COLO829 (cell line): ENCODE measurements at regions not wholly inside any gene's neighbourhood (a gene's known extent, or its start where the extent isn't known, plus 50 kb on each side); places are given as distances from the start of the nearest gene placed in this dataset.

ENCODE experiments used
- DNase-seq: peaks from one replicate; pipeline ENCODE4 v3.0.0; 2012; ENCODE audit warnings: low spot score

DNA sequence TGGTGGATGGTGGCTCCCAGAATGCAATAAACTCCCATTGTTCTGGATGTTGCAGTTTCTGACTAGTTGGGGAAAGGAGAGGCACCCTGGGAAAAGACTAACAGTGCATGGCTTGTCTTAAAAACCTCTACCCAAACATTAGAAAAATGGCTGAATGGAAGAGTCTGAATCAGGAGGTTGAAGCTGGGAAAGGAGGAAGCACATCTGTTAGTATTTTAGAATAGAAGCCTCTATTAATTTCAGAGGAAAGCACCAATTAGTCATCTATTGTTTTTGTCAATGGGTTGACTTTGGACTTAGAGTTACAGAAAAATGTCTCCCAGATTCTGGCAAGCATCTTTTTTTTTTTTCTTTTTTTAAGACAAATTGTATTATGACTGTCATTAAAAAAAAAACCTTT is 56.1 kb upstream of the ELMO1 start:
- DNase-seq: peak; percentile 12

- no peak for DNase-seq
Observed at GRCh38 chr7:37505750-37506353, 57.2 kb upstream of the ELMO1 start.

GRCh38 chr7:37508118-37508517 is 59.5 kb upstream of the ELMO1 start:
- no peak for DNase-seq

DNA sequence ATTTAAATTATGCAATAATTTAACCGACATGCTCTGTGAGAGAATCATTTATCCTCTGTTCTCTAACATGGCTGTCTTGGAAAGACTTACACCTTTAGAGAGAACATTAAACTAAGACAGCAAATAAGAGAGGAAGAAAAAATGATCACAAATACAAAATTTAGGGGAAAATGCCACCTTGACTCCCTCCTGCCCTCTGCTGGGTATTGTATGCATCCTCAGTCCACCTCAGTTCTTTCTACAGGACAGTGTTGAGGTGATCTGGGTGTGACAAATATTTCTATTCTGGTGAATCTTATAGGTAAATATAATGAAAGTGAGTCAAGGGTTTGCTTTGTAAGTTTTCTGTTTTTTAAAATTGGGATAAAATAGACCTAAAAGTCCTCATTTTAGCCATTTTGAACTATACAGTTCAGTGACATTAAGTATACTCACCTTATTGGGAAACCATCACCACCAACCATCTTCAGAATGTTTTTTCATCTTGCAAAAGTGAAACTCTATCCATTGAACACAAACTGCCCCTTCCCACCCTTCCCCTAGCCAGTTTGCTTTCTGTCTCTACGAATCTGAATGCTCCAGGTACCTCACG is 61.5 kb upstream of the ELMO1 start:
- no peak for DNase-seq

DNA sequence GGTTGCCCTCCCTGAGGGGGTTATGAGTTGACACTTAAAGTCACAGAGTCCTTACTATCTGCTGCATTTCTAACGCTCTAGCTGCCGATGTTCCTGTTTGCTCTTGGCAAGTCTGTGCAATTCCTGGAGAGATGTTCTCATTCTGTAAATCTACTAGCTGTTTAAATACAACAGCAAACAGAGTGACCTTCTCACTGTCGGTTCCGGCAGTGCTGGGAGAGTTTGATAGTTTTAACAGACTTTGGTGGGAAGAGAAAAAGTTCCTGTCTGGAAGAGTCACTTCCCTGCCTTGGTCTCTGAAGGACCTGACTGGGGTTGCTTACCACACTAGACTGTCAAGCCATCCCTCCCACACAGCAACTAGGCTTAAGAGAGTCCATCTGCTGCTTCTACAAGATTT is 63.3 kb upstream of the ELMO1 start:
- DNase-seq: no peak

DNA sequence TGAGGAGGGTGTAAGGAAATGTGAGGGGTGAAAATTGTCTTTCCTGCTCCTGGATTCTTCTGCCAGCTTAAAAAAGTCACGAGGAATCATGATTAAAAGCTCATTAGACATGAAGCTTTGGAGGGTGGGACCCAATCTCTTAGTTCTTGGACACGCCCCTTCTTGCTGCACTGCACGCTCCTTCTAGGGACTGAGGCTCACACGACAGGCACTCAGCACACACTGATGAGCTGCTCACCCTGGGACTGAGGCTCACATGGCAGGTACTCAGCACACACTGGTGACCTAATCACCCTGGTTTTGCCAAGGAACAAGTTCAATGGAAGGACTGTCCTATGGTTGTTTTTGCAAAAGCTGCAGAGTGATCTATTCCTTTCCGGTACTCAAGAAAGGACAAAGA is 65.8 kb upstream of the ELMO1 start:
- DNase-seq: no peak

DNA sequence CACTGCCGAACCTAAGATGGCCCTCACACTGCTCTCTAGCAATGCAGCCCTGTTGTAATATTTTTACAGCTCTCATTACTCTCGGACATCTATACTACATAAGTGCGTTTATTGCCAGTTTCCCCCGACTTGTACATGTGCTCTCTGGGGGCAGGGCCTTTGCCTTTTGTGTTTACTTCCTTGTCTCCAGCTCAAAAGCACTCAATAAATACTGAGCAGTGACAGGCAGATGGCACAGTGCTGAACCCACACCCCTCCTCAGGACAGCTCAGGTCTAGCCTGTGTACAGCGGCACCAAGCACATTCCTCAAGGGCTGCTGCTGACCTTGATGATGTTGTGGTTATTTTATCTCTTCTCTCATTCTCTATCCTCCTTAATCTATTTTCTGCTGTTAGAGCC is 68.0 kb upstream of the ELMO1 start:
- no peak for DNase-seq

- no peak for DNase-seq
Observed at GRCh38 chr7:37518266-37518665, 69.6 kb upstream of the ELMO1 start.

DNA sequence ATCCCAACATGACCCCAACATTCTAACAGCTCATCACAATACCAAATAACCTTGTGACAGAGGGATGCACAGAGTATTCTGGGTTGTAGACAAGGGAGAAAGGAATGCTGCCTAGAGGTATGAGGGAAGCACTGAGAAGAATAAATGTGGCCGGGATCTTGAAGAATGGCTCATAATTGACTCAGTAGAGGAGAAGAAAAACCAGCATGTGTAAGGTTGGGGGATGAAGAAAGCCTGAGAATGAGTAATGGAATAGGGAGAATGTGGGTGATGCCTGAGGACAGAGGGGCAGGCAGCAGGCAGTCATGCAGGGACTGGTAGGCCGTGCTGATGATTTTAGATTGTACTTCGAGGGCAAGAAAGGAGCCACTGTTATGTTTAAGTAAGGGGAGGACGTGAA is 75.4 kb upstream of the ELMO1 start:
- DNase-seq: no peak

- no peak for DNase-seq
Observed at GRCh38 chr7:37524797-37525196, 76.1 kb upstream of the ELMO1 start.

GRCh38 chr7:37526623-37527022 is 78.0 kb upstream of the ELMO1 start:
- DNase-seq: no peak

GRCh38 chr7:37527109-37527508 is 78.4 kb upstream of the ELMO1 start:
- DNase-seq: no peak

- no peak for DNase-seq
Observed at GRCh38 chr7:37531225-37531624, 82.6 kb upstream of the ELMO1 start.

- no peak for DNase-seq
Observed at GRCh38 chr7:37532636-37533035, 84.0 kb upstream of the ELMO1 start.

DNA sequence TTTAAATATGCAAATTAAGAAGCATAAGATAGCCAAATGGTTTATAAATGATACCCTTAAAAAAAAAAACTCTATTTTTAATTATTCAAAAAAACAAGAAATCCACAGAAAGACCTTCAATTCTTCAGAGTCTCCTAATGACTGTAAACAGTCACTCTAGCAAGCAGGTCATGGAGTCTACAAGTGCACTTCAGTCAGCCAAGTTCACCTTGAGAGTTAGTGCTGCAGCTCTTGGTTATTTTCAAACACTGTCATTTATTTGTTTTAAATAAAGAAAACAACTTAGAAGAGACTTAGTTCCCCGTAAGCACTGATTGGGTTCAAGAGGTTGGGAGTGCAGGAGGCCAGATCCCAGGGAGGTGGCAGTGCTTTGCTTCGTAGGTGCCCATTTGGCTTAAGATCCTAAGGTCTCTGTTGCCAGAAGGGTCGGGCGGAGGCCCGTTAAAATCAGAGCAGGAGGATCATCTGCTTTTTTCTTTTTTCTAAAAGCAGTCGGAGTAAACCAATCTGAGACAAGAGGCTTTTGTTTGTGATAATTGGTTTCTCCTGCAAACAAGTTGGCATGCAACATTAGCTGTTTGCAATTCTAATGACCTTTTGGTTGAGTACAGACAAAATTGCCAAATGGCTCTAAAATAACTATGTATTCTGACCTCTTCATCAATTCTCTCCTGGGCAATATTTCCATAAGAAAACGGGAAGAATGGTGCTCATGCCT is 86.4 kb upstream of the ELMO1 start:
- no peak for DNase-seq

- DNase-seq: no peak
Observed at GRCh38 chr7:37535841-37536240, 87.2 kb upstream of the ELMO1 start.

DNA sequence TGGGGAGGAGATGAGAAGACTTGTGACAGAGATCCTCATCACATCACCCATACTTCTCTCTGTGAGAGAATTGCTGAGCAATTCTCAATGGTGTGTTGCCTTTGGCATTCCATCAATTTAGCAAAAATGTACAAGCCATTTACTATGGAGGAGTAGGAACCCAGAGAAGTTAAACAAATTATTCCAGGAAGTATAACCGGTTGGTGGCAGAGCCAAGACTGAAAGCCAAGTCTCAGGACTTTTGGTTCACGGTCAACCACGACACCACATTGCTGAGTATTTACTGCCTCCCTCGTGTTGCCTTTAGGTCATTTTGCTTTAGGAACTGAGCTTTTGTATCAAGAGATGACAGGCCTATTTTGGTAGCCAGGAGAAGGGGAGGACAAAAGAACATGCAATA is 88.0 kb upstream of the ELMO1 start:
- no peak for DNase-seq

DNA sequence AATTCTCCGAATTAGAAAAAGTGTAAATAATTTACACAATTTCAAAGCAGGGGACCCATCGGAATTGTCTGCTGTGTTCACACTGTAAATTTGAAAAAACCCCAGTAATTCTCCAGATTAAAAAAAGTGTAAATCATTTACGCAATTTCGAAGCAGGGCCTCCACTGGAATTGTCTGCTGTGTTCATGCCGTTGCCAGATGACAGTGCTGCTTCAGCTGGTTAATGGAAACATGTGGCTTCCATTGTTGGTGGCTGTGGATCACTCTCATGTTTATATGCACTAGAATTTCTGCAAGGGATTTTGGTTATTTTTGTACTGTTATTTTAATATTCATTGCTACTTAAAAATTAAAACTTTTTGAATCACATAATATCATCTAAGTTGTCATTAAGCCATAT is 88.8 kb upstream of the ELMO1 start:
- no peak for DNase-seq

GRCh38 chr7:37538945-37539344 is 90.3 kb upstream of the ELMO1 start:
- no peak for DNase-seq

GRCh38 chr7:37540917-37541316 is 92.3 kb upstream of the ELMO1 start:
- no peak for DNase-seq

DNA sequence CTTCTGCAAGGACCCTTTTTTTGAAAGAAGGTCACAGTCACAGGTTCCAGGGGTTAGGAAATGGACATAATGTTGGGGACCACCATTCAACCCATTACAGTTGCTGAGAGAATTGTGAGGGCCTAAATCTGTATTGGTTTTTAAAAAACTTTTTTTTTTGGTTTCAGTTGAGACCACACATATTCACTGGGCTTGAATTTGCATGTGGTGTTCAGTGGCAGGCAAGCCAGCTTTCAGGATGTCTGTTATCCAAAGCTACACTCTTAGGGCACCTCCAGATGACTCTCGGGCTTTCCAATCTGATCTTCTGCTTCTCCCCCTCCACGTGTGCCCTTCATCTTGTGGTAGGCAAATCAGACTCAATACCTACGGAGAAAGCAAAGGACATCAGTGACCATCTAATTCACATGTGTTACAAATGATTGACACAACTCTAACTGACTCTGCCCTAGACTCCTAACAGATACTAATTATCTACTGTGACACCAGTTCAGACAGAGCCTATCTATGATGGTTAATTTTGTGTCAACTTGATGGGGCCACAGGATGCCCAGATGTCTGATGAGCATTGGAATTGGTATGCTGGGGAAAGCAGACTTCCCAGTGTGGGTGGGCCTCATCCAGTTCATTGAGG is 93.3 kb upstream of the ELMO1 start:
- no peak for DNase-seq

GRCh38 chr7:37545619-37546534 is 97.2 kb upstream of the ELMO1 start:
- DNase-seq: no peak
